RWPE1 (cell line): ENCODE measurements at regions not wholly inside any gene's neighbourhood (a gene's known extent, or its start where the extent isn't known, plus 50 kb on each side); places are given as distances from the start of the nearest gene placed in this dataset.

Experiments
- CTCF ChIA-PET: fragments of 350-600 bp; sonication (Branson Sonifier 250); formaldehyde crosslinking; extraction: SDS; loops from one replicate; lab custom pipeline; 2021; lab: Yijun Ruan, JAX
- POLR2A ChIA-PET: fragments of 400-600 bp; formaldehyde crosslinking; extraction: SDS; loops from one replicate; lab custom pipeline; 2020; ENCODE audit warnings: antibody characterized with exemption; ENCODE audit not compliant: low non-redundant PET; lab: Yijun Ruan, JAX
- DNase-seq: peaks from one replicate; pipeline ENCODE4 v3.0.0; 2012; ENCODE audit warnings: low spot score
- H3K27ac ChIP-seq: fragments of 450-650 bp; 2 replicates; pipeline ENCODE4 v1.5.1; 2017
- TF ChIP-seq, protein P1 (sequence below): fragments of 450-650 bp; conservative IDR thresholded peaks from 2 replicates; pipeline ENCODE4 v1.5.1; 2017; ENCODE audit warnings: low read depth, mild to moderate bottlenecking

DNA sequence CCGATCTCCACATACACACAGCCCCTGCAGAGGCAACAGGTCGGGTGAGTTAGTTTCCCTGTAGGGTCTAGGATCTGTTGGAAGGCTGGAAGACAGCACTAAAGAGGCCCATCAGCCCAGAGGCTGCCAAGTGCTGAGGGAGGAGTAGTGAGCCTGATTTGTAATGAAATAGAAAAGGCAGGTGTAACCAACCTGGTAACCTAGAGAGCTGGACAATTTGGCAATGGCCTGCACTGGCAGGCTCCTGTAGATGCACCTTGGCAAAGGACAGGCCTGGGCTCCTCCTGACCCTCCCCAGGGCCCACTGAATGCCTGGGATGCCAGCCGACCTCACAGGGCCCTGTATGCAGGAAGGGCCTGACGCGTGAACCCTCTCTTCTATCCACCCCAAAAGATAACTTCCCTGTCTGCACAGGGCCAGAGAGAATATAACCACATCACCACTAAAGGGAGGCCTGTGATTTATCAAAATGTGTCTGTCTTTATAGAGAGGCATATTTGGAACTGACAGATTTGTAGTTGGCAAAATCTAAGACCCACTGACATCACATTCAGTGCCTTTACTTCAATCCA, 225.1 kb upstream of the CHRNA7 start:
- POLR2A ChIA-PET, result no interaction called here

DNA sequence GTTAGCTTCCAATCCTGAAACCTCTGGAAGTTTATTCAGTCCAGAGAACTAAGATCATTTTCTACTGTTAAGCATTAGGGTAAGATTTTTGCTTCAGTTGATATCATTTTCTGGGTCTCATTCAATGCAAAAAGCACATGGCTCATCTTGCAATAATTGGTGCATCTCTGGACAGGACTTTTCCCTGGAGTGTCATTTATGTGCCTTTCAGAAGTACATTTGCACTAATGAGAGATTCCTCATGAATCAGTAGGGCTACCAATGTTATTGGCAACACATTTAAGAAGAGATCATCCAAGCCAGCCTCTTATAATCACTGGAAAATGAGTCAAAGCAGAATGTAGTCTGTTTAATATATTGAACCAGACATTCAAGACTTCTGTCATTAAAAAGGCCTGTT, 224.2 kb upstream of the CHRNA7 start:
- TF ChIP-seq, protein P1, sequence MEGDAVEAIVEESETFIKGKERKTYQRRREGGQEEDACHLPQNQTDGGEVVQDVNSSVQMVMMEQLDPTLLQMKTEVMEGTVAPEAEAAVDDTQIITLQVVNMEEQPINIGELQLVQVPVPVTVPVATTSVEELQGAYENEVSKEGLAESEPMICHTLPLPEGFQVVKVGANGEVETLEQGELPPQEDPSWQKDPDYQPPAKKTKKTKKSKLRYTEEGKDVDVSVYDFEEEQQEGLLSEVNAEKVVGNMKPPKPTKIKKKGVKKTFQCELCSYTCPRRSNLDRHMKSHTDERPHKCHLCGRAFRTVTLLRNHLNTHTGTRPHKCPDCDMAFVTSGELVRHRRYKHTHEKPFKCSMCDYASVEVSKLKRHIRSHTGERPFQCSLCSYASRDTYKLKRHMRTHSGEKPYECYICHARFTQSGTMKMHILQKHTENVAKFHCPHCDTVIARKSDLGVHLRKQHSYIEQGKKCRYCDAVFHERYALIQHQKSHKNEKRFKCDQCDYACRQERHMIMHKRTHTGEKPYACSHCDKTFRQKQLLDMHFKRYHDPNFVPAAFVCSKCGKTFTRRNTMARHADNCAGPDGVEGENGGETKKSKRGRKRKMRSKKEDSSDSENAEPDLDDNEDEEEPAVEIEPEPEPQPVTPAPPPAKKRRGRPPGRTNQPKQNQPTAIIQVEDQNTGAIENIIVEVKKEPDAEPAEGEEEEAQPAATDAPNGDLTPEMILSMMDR, result no peak
- no peak for DNase-seq
- H3K27ac ChIP-seq, result no peak overlapping the region
- ChIA-PET CTCF (no interaction called here), POLR2A (no interaction called here)

More for the DNA sequence above, 225.1 kb upstream of the CHRNA7 start:
- H3K27ac ChIP-seq, result no peak overlapping the region
- no peak for DNase-seq
- TF ChIP-seq, protein P1, result no peak
- CTCF ChIA-PET, result no interaction called here

- no peak for DNase-seq
- TF ChIP-seq, protein P1, result no peak
- H3K27ac ChIP-seq, result no peak overlapping the region
- CTCF ChIA-PET, result no interaction called here
- POLR2A ChIA-PET, result no interaction called here
These were observed 218.7 kb upstream of the CHRNA7 start for GRCh38 chr15:31811641-31812040.

DNA sequence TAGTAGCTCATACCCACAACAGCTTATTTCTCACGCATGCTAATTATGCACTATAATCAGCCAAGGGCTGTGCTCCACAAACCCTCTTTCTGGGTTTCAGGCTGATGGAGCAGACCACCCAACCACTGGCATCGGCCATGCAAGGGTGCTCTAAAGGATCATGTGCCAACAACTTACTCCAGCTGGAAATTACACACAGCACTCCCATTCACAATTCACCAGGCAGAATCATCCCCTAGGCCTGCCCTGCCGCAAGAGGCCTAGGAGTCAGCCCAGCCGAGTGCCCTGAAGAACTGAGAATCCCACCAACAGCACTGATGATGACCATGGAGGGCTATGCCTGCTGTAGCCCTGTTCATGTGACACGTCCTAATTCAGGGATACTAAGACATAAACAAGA, 216.2 kb upstream of the CHRNA7 start:
- CTCF ChIA-PET, result no interaction called here
- TF ChIP-seq, protein P1, result no peak
- no peak for DNase-seq
- POLR2A ChIA-PET, result no interaction called here
- no peak overlapping the region for H3K27ac ChIP-seq

DNA sequence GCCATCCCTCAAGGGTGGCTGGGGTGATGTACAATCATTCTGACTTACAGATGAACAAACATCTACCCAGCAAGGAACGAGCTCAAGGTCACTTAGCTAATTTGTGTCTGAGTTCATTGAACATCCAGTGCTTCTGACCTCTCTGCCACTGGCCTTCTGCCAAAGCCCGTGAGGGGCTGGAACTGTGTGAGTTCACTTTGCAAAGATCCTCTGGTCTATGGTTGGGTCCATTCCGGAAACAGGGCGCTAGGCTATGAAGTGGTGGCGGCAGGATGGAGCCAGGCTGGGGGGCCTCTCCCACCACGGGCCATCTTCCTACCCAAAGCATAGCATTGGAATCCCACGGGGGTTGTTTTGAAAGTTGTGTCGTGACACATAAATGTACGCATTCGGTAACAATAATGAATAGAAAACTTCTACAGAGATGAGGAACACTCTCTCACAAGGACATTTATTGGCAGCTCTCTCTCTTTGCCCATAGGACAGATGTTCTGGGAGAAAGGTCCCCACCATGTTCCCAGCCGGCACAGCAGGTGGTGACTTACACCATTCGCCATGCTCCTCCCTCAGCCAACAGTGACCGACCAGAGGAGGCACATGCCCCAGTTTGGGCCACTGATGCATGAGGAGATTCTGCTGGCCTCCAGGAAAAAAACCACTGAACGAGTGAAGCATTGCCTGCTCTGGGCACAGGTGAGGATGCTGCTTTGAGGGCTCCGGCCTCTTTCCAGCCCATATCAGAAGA, 214.7 kb upstream of the CHRNA7 start:
- TF ChIP-seq, protein P1, result no peak
- H3K27ac ChIP-seq, result no peak overlapping the region
- CTCF ChIA-PET, result no interaction called here
- no peak for DNase-seq
- POLR2A ChIA-PET, result no interaction called here

GRCh38 chr15:31822463-31822862, 207.9 kb upstream of the CHRNA7 start:
- no peak overlapping the region for H3K27ac ChIP-seq
- ChIA-PET CTCF (no interaction called here), POLR2A (no interaction called here)
- TF ChIP-seq, protein P1, result no peak
- DNase-seq, result no peak
